GM19023 (cell line): ENCODE measurements at regions not wholly inside any gene's neighbourhood (a gene's known extent, or its start where the extent isn't known, plus 50 kb on each side); places are given as distances from the start of the nearest gene placed in this dataset.

Experiments
- ATAC-seq: cut with Tn5 transposase; IDR thresholded peaks from one replicate; pipeline ENCODE4 v1.9.1; 2021; ENCODE audit warnings: mild to moderate bottlenecking, moderate library complexity; ENCODE audit not compliant: unreplicated experiment

- no peak for ATAC-seq
Observed at GRCh38 chr2:22274661-22275060, 1110.3 kb upstream of the KLHL29 start.

GRCh38 chr2:22276696-22277095, 1108.3 kb upstream of the KLHL29 start:
- no peak for ATAC-seq

GRCh38 chr2:22279541-22279940, 1105.4 kb upstream of the KLHL29 start:
- no peak for ATAC-seq

DNA sequence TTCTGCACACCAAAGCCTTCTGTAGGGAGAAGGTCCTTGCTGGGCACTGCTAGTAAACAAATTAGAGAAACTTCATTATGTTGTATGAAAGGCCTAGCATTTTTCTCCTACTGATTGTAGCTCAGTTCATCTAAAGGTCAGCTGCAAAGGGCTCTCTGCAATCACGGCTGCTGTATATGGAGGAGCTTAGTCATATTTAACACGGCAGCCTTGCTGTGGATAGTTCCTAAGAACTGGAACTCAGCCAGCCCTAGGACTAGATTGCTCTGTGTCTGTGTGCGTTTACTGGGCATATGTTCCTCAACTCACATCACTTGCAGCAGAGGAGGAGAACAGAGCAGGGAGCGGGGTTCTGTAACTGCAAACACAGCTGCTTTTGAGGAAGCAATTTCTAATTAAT, 1103.9 kb upstream of the KLHL29 start:
- ATAC-seq: no peak

DNA sequence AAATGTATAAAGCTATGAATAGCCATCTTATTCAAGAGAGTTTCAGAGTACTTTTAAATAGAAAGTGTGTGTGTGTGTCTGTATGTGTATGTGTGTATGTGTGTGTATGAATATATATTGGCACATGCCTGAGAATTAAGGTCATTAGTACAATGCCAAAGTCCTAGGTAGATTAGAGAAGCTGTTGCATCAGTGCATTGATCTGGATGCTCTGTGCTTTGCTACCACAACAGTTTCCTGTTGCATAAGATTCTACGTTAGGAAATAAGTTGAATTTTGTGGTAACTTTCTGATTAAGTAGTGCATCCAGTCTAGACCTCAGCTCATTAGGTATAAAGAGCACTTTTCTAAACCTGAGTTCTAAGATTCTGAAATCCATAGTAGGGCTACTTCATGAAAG, 1102.8 kb upstream of the KLHL29 start:
- ATAC-seq: no peak

DNA sequence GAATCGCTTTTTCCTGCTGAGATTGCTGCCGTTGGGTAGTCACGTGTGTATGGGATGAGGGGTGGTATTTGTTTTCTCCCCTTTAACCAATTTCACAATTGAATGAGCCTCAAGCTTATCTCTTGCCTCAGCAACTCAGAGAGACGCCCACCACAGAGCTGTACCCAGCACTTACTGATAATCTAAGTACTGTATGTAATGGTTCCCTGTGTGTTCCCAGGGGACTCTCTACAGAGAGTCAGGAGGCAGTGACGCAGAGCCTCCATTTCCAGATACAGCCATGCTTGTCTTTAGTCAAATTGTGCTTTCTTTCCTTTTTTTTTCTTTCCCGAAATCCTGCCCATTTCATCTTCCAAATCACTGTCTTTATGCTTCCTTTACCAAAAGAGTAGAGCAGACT, 1102.1 kb upstream of the KLHL29 start:
- no peak for ATAC-seq

- ATAC-seq: no peak
Observed at GRCh38 chr2:22283436-22283835, 1101.5 kb upstream of the KLHL29 start.

DNA sequence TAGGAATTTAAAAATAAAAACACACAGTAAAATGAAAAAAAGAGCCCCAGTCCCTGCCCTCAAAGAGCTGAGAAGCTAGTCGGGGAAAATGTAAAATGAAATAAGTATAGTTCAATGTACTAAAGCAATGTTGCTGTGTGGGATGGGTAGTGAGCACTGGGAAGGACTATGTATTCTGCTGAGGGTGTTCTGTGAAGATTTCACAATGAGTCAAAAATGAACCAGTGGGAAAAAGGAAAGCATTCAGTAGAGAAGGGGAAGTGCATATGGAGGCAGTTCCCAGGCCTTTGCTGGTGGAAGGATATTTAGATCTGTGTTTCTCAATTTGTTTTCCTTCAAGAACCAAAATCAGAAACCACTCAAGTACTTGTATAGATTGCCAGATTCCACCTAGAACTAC, 1094.7 kb upstream of the KLHL29 start:
- ATAC-seq: no peak

DNA sequence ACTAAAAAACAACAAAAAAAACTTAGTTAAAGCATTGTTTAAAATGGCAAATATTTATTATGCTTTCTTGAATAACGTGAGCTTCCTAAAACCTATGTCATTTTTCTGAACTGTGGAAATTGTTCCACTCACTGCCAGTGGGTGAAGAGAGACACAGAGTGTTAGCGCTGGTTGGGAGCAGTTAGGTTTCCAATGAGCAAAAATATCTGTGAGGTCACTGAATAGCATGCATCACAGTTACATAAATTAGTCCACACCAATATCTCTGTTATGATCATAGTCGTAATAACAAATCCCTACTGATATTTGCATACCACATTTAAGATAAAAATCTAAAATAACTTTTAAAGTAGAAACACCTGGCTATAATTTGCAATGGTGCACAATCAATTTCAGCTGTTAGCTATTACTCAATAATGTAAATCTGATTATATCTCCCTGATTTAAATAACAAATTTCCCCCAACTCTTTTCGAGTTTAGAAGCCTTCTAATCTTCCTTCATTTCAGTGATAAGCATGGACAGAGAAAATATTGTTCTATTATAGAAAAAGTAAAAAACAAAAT, 1094.0 kb upstream of the KLHL29 start:
- ATAC-seq: no peak

GRCh38 chr2:22301228-22301627, 1083.8 kb upstream of the KLHL29 start:
- ATAC-seq: no peak

DNA sequence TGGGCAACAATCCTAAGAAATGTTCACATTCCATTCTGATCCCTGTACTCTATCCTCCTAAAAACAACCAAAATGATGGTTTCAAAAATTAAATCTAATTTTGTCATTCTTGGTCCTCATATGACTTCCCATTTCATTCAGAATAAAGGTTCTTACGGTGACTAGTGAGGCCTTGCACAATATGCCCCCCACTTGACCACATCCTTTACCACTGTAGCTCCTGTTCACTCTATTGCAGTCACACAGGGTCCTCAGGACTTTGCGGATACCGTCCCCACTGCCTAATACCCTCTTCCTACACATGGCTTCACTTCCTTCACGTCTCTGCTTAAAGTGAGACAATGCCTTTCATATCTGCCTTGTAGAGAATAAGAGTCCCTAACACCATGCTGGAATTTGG, 1058.7 kb upstream of the KLHL29 start:
- no peak for ATAC-seq

GRCh38 chr2:22329211-22330154, 1055.5 kb upstream of the KLHL29 start:
- no peak for ATAC-seq

DNA sequence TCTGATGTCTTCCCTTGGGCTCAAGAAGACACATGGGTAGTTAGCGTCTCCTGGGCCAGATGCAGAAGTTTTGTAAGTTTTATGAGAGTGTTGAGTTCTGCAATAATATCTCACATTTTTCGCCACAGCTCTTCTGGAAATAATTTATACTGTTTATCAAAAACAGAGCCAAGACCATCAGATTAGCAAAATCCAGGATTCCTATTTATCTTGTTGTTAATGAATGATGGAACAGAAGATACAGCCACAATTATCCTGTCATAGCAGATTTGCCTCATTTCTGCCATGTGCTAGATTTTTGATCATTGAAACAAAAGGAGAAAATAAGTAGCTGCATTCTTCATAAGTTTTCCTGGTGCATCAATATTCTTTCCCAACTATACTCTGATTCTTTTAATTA, 1048.6 kb upstream of the KLHL29 start:
- ATAC-seq: no peak

DNA sequence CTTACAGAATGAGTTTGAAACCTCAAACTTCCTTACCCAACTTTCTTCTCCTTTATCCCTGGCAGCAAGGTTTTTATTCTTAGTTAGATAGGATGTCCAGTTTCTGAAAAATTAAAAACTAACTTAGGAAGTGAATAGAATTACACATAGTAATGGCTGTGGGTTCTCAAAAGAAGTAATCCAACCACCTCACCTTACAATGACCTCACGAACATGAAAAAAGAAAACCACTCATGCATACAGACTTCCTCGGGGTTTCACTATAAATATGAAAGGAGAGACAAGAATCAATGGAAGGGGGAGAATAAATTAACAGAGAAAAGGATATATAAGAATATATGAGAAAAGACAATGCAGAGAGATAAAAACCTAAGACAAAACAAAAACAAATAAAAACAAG, 1044.3 kb upstream of the KLHL29 start:
- no peak for ATAC-seq

DNA sequence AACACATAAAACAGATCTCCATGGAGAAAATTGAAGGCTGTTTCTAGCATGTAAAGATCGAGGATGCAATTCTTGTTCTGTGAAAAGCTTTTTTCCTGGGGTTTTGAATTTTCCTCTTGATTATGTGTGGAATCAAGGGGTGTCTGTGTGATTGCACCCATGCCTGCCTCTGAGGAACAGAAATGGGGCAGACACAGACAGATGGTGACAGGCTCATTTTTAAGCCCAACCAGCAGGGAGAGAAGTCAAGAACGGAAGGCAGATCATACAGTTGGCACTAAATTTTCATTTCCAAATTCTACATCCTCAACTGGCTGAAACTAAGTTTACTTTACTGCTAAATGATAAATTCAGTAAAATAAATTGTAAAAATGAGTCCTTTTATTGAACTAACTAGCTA, 1037.7 kb upstream of the KLHL29 start:
- no peak for ATAC-seq

DNA sequence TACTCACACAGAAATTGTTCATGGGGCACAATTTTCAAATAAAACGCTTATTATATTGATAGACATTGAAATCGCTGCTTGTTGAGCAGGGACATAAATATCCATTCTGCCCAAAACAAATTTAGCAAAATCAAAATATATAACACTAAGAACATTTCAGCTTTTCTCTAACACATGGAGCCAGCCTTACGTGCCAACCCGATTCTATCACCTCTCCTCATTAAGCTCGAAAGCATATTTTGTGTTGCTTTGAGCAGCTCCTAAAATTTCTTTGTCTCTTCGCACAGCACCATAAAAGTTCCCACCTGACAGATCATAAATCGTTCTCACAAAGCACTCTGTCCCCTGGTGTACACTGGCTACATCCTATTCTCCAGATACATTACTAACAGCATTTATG, 1034.4 kb upstream of the KLHL29 start:
- no peak for ATAC-seq

GRCh38 chr2:22355816-22356433, 1029.1 kb upstream of the KLHL29 start:
- ATAC-seq: peak; percentile 92

GRCh38 chr2:22359071-22359672, 1025.8 kb upstream of the KLHL29 start:
- no peak for ATAC-seq

DNA sequence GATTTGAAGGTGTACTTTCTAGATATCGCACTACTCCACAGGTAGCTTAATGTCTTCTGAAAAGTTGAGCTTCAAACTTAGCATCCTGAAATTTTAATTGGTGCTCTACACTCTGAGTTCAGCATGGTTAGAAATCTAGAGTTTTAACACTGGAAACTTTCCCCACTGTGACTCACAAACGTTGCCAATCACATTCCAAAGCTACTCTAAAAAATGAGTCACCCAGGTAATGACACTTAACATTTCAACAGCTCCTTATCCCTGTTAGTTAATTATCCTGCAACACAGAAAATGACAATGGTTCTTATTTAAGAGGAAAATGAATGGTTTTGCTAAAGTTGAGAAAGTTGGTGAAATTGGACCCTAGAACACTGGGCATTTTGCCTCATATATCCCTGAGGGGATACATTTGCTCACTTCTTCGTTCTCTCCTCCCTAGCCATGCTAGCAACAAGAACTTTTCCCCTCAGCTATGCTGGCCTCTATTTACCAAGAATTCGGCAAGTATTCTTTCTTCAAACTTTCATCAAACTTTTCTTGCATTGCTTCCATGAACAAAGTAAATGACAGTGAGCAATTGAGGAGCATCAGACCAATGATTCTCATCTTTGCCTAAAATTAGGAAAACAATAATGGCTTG, 1024.1 kb upstream of the KLHL29 start:
- ATAC-seq: no peak

DNA sequence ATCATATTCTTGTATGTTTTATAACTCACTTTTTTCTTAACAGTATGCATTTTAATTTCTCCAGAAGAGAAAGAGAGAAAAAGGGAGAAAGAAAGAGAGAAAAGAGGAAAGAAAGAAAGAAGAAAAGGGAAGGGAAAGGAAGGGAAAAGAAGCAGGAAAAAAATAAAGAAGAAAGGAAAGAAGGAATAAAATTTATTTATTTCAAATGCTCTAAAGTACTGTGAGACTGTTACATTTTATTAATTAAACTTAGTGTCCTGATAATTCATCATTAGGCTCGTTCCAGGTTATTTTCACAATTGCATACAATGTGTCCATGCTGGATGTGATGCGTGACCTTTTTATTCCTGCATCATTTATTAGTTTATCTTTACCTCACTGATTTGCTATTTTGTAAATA, 1023.4 kb upstream of the KLHL29 start:
- ATAC-seq: no peak

GRCh38 chr2:22375096-22375495, 1009.9 kb upstream of the KLHL29 start:
- no peak for ATAC-seq
